Peyer's patch (tissue), 4 donors: ENCODE measurements at regions not wholly inside any gene's neighbourhood (a gene's known extent, or its start where the extent isn't known, plus 50 kb on each side); places are given as distances from the start of the nearest gene placed in this dataset.

Source experiments
- POLR2A ChIP-seq, 2 donors: fragments of 450-650 bp; IDR thresholded peaks; one replicate each; pipeline ENCODE4 v1.5.1; 2017; ENCODE audit warnings: antibody characterized with exemption in 2 of 2, mild to moderate bottlenecking in 2 of 2, moderate library complexity in 2 of 2
- TF ChIP-seq, protein P1 (sequence below), 6 experiments: fragments of 450-650 bp in 4 of 6; fragments of 200-600 bp in 2 of 6; sonication (generic) in 1 of 6; IDR thresholded peaks; one replicate each; pipeline ENCODE4 v1.5.1; 2017 to 2019; ENCODE audit warnings: antibody characterized with exemption in 6 of 6, mild to moderate bottlenecking in 3 of 6, moderate library complexity in 1 of 6

DNA sequence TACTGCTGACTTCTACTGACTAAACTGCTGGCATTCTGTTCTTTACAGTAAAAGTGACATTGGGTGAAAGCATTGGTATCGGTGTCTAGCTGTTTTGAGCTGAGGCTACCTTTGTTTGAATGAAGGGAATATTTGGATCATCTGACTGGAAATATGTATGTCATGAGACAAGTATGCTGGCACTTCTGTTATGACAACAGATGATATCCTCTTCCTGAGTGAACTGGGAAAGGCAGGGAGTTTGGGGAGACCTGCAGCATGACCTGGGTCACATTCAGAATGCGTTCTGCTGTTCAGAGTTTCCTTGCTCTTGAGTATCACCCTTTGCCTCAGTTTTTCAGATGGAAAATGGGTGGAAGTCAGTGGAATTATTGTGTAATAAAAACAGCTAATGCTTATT is 81.8 kb downstream of the PLCE1 start:
- TF ChIP-seq, protein P1, sequence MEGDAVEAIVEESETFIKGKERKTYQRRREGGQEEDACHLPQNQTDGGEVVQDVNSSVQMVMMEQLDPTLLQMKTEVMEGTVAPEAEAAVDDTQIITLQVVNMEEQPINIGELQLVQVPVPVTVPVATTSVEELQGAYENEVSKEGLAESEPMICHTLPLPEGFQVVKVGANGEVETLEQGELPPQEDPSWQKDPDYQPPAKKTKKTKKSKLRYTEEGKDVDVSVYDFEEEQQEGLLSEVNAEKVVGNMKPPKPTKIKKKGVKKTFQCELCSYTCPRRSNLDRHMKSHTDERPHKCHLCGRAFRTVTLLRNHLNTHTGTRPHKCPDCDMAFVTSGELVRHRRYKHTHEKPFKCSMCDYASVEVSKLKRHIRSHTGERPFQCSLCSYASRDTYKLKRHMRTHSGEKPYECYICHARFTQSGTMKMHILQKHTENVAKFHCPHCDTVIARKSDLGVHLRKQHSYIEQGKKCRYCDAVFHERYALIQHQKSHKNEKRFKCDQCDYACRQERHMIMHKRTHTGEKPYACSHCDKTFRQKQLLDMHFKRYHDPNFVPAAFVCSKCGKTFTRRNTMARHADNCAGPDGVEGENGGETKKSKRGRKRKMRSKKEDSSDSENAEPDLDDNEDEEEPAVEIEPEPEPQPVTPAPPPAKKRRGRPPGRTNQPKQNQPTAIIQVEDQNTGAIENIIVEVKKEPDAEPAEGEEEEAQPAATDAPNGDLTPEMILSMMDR (IDR thresholded peaks at IDR 0.05), result no peak
- no peak for TF ChIP-seq POLR2A (IDR thresholded peaks at IDR 0.05)
